Right hindlimb (tissue), 1 donor: ENCODE measurements at regions not wholly inside any gene's neighbourhood (a gene's known extent, or its start where the extent isn't known, plus 50 kb on each side); places are given as distances from the start of the nearest gene placed in this dataset.

Experiments
- DNase-seq: peaks from one replicate; pipeline ENCODE4 v3.0.0-alpha.2; 2018

- no peak for DNase-seq
These were observed 430.5 kb upstream of the ANO3 start for GRCh38 chr11:25901415-25901814.

GRCh38 chr11:25902476-25902875 lies 429.5 kb upstream of the ANO3 start:
- DNase-seq, result no peak

DNA sequence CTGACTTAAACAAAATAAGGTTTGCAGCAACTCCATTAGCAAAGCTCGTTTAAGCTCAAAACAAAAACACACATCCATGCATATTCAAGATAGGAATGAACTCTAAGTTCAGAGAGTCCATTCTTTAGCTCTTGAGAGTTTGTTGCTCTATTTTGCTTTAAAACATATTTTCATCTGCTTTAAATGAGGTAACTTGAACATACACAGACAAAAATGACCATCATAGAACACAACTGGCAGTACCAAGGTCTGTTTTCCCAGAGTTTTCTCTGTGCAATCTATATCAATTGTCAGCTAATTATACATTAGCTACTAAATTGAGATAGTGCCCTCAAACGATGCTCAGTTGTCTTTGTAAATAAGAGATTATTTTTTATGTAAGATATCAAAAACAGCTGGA lies 423.2 kb upstream of the ANO3 start:
- DNase-seq, result no peak

DNA sequence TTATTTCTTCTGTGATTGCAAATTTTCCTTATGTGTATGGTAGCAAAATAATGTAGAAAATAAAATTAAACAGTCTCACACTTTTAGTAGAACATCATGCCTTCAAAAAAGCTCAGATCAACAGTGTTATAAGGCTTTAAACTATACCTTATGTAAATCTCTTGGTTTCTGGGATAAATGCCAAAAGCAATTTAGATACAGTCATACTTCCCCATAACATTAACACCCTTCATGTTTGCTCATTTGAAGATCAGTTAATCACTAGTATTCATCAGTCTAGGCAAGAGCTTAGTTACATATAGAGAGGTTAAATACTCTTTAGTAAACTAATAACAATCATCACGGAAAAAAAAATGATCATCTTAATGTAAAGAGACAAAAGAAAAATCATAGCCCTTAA lies 421.8 kb upstream of the ANO3 start:
- DNase-seq, result no peak

GRCh38 chr11:25920356-25920755 lies 411.6 kb upstream of the ANO3 start:
- no peak for DNase-seq

- DNase-seq, result no peak
These were observed 407.3 kb upstream of the ANO3 start for GRCh38 chr11:25924586-25924985.

GRCh38 chr11:25925359-25925758 lies 406.6 kb upstream of the ANO3 start:
- no peak for DNase-seq

GRCh38 chr11:25927411-25927953 lies 404.4 kb upstream of the ANO3 start:
- no peak for DNase-seq

DNA sequence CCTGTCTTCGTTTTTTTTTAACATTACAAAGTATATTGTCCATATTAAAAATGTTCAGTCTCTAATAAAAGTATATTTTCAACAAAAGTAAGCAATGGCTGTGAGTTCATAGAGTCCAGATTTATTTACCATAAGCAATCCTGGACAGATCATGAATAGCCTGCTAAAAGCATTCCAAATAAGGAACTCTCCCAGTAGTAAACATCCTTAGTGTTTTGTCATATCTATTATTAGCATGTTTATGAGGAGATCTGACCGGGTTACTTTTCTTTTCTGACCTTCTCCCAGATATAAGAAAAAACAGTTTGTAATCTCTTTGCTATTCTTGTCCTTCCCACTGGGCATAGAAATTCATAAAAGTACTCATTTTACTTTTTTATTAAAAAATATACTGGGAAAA lies 403.9 kb upstream of the ANO3 start:
- no peak for DNase-seq

DNA sequence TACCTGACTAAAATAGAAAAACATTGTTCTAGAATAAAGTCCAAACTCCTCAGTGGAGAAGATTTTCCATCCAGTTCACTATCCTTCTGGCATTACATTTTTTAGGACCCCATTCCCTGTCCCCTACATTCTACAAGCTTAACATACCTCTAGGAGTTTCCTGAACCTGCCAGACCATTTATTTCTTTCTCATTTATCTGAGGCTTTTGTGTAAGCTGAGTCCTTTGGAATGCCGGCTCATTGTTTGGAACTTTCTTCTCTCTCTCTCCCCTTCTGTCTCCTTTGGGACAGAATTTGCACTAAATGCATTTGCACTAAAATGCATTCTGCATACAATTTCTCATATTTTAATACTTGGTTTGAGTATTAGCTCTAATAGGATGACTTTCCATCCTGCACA lies 393.0 kb upstream of the ANO3 start:
- DNase-seq, result no peak

GRCh38 chr11:25939691-25940090 lies 392.2 kb upstream of the ANO3 start:
- no peak for DNase-seq

DNA sequence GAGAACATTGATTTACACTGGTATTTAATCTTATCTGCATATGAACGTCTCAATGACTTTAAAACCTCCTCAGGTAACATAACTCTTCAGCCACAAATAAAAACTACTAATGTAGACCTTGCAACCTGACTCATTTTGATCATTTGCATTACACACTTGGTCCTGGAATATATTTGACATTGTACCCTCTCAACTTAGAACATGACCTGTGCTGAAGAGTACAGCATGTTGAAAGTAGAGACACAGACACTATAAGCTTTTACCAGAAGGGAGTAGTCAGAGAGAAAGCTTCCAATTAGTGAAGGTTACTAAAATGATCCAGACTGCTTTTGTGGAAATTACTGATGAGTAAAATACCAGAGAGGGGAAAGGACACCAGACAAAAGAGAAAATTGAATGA lies 390.6 kb upstream of the ANO3 start:
- no peak for DNase-seq

DNA sequence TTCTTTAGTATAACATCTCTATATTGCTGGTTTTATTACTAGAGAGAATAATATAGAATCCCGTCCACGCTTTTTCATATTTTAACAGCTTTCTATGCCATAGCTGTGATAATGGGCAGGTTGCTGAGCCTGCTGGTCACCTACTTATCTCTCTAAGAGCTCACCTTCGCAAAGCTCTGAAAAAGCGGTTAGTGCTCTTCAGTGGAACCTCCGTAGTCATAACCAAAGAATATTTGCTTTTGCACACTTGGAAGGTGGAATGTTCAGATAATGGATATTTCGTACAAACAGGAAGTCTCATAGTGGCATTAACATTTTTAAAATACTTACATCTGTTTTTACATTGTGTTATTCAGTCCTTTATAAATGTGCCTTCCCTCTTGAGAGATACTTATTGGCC lies 388.9 kb upstream of the ANO3 start:
- DNase-seq, result no peak

- no peak for DNase-seq
These were observed 387.9 kb upstream of the ANO3 start for GRCh38 chr11:25943777-25944661.

- DNase-seq, result no peak
These were observed 382.0 kb upstream of the ANO3 start for GRCh38 chr11:25949918-25950317.

- no peak for DNase-seq
These were observed 378.9 kb upstream of the ANO3 start for GRCh38 chr11:25953006-25953405.

GRCh38 chr11:25958045-25958444 lies 373.9 kb upstream of the ANO3 start:
- DNase-seq, result no peak

GRCh38 chr11:25961539-25961938 lies 370.4 kb upstream of the ANO3 start:
- DNase-seq, result no peak

DNA sequence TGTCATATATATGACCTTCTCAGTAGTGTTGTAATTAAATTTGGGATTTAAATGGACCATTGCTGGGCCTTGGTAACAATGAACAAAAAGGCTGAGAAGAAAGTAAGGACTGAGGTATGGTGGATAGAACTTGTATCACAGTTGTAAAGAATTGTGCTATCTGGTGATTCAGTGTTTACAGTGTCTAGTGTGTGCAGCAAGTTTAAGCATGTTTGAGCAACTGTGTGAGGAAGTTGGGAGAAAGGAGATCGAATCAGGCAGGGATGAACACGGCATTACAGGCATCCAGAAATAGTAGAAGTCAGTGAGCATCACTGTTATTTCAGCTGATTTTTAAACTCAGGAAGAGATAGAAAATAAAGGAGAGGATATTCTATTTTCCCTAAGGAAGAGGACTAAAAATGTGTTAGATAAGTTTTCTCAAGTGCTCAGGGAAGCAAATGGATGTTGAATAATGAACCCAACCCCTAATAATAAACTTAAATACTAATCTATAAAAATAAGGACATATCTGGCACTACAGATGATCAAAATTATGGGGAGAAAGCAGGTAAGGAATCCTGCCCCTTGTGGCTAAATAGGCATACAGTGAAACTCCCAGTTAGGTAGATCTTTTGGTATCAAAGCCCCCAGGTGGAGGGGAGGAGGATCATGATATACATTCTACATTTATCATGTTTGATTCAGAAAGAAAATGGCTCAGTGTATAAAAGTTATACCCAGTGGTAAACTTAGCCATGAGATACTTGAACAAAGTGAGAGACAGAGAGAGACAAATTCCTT lies 361.0 kb upstream of the ANO3 start:
- no peak for DNase-seq

- DNase-seq, result no peak
These were observed 351.8 kb upstream of the ANO3 start for GRCh38 chr11:25980091-25980490.

GRCh38 chr11:25981998-25982397 lies 349.9 kb upstream of the ANO3 start:
- peak; percentile 52 for DNase-seq

DNA sequence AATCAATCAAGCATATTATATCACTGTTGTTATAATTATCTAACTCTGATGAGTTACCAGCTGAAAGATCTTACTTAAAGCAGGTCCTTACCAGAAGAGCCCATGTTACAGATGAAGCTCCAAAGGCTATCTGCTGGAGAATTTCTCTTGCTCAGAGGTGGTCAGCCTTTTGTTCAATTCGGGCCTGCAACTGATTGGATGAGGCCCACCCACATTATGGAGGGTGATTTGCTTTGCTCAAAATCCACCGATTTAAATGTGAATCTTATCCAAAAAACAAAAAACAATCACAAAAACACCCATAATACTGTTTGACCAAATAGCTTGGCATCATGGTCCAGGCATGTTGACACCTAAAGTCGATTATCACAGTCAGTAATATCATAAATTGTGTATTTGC lies 348.6 kb upstream of the ANO3 start:
- no peak for DNase-seq

- peak; percentile 77 for DNase-seq
These were observed 343.8 kb upstream of the ANO3 start for GRCh38 chr11:25988178-25988577.

DNA sequence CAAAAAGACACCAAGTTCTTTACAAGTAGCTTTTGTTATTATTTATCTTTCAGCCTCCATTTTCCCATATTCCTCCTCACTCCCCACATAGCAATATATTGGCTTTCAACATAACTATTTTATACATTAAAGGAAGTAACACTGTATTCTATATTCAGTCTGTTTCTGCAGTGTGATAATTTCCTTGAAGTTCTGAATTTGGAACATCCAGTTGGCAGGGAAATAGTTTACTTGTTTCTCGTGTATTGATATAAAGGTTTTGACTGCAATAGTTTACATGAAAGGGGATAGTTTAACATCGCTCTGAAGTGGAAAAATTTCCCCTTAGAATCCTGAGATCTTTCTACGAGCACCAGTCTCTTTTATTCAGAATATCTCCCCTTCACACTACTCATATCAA lies 341.5 kb upstream of the ANO3 start:
- no peak for DNase-seq
